Naive thymus-derived CD4-positive, alpha-beta T cell (primary cell): ENCODE measurements at regions not wholly inside any gene's neighbourhood (a gene's known extent, or its start where the extent isn't known, plus 50 kb on each side); places are given as distances from the start of the nearest gene placed in this dataset.

Experiments
- ATAC-seq: fragments of 150-1000 bp; cut with Tn5 transposase; 2 replicates; pipeline ENCODE4 v1.10.0; 2021; ENCODE audit warnings: mild to moderate bottlenecking, moderate library complexity
- CTCF ChIA-PET: fragments of 350-600 bp; sonication (Branson Sonifier 250); formaldehyde crosslinking; loops from one replicate; lab custom pipeline; 2021; ENCODE audit warnings: antibody characterized with exemption; lab: Charles Lee
- POLR2A ChIA-PET: fragments of 350-600 bp; sonication (Branson Sonifier 250); formaldehyde crosslinking; loops from one replicate; lab custom pipeline; 2021; ENCODE audit warnings: antibody characterized with exemption, inconsistent platforms; lab: Charles Lee
- DNase-seq, 9 donors: peaks; one replicate each; pipeline versions ENCODE4 v3.0.0 to v3.0.0-alpha.2; 2020 to 2022; ENCODE audit warnings: mixed read lengths in 1 of 9
- H3K27ac ChIP-seq: one replicate; pipeline ENCODE4 v1.7.0; 2013; ENCODE audit warnings: mild to moderate bottlenecking, low read depth, low read length, moderate library complexity
- H3K27me3 ChIP-seq, 2 donors: one replicate each; pipeline ENCODE4 v1.7.0; 2013; ENCODE audit warnings: low read length in 2 of 2, mild to moderate bottlenecking in 2 of 2, moderate library complexity in 2 of 2; ENCODE audit not compliant: control insufficient read depth in 2 of 2, insufficient read depth in 2 of 2
- H3K36me3 ChIP-seq, 3 experiments: 1 replicate in 2 of 3; 2 replicates in 1 of 3; pipeline ENCODE4 v1.7.0; 2013; ENCODE audit warnings: low read length in 3 of 3, mild to moderate bottlenecking in 3 of 3, moderate library complexity in 1 of 3; ENCODE audit not compliant: insufficient read depth in 3 of 3, control insufficient read depth in 2 of 3
- H3K4me1 ChIP-seq, 2 donors: one replicate each; pipeline ENCODE4 v1.7.0; 2013; ENCODE audit warnings: low read length in 2 of 2, mild to moderate bottlenecking in 2 of 2, moderate library complexity in 1 of 2; ENCODE audit not compliant: control insufficient read depth in 2 of 2, insufficient read depth in 2 of 2
- H3K4me3 ChIP-seq: 2 replicates; pipeline ENCODE4 v1.7.0; 2013; ENCODE audit warnings: mild to moderate bottlenecking, low read length
- H3K9me3 ChIP-seq, 3 experiments: 1 replicate in 2 of 3; 2 replicates in 1 of 3; pipeline ENCODE4 v1.7.0; 2013; ENCODE audit warnings: low read length in 3 of 3; ENCODE audit not compliant: control insufficient read depth in 2 of 3
- H3K27ac Mint-ChIP-seq, 9 donors: one replicate each; pipeline ENCODE4 v1.8.0; 2020 to 2022; ENCODE audit warnings: mixed read lengths in 9 of 9, mild to moderate bottlenecking in 8 of 9, moderate library complexity in 5 of 9, inconsistent platforms in 2 of 9
- H3K27me3 Mint-ChIP-seq, 5 donors: one replicate each; pipeline ENCODE4 v1.8.0; 2021 to 2022; ENCODE audit warnings: mixed read lengths in 5 of 5, mild to moderate bottlenecking in 1 of 5
- H3K36me3 Mint-ChIP-seq, 5 donors: one replicate each; pipeline ENCODE4 v1.8.0; 2020 to 2022; ENCODE audit warnings: mixed read lengths in 5 of 5, mild to moderate bottlenecking in 3 of 5, inconsistent platforms in 1 of 5
- H3K4me1 Mint-ChIP-seq, 7 donors: one replicate each; pipeline ENCODE4 v1.8.0; 2020 to 2022; ENCODE audit warnings: mixed read lengths in 7 of 7, mild to moderate bottlenecking in 3 of 7, inconsistent platforms in 1 of 7
- H3K4me3 Mint-ChIP-seq, 10 donors: one replicate each; pipeline ENCODE4 v1.8.0; 2020 to 2022; ENCODE audit warnings: mild to moderate bottlenecking in 10 of 10, mixed read lengths in 10 of 10, moderate library complexity in 6 of 10, inconsistent platforms in 2 of 10
- H3K9me3 Mint-ChIP-seq, 11 donors: one replicate each; pipeline ENCODE4 v1.8.0; 2020 to 2022; ENCODE audit warnings: mixed read lengths in 11 of 11, mild to moderate bottlenecking in 4 of 11, inconsistent platforms in 1 of 11, moderate library complexity in 1 of 11
- intact Hi-C, 2 donors: fragments of 100-400 bp; cut with micrococcal nuclease; formaldehyde crosslinking; loops; one replicate each; pipeline ENCODE4 v1.15.1; 2023

GRCh38 chr12:13471471-13471870 is 274.9 kb downstream of the EMP1 start:
- Mint-ChIP-seq H3K4me3 (no peak overlapping the region), H3K36me3 (peaks cover 0 to 3% (median 0%) of the 10 kb centered on the region in 5 donors), H3K9me3 (peaks cover 0 to 4% (median 0%) of the 10 kb centered on the region in 11 donors), H3K27ac (no peak overlapping the region), H3K27me3 (peaks cover 12 to 42% (median 28%) of the 10 kb centered on the region in 5 donors), H3K4me1 (no peaks in the 10 kb centered on the region)
- DNase-seq, result no peak
- no peak overlapping the region for H3K4me3 ChIP-seq
- intact Hi-C loops, result no loop called here
- CTCF ChIA-PET, result no interaction called here
- no peak for ATAC-seq
- POLR2A ChIA-PET, result no interaction called here
- no peak overlapping the region for H3K27ac ChIP-seq
- H3K9me3 ChIP-seq, result no peaks in the 10 kb centered on the region
- no peaks in the 10 kb centered on the region for H3K36me3 ChIP-seq
- H3K4me1 ChIP-seq, result no peaks in the 10 kb centered on the region
- no peaks in the 10 kb centered on the region for H3K27me3 ChIP-seq

GRCh38 chr12:13465635-13466034 is 269.1 kb downstream of the EMP1 start:
- no peak for ATAC-seq
- CTCF ChIA-PET, result no interaction called here

GRCh38 chr12:13463189-13463588 is 266.7 kb downstream of the EMP1 start:
- DNase-seq (no peak), ATAC-seq (no peak)
- H3K9me3 Mint-ChIP-seq, result peaks cover 0 to 4% (median 0%) of the 10 kb centered on the region in 11 donors
- no peaks in the 10 kb centered on the region for H3K9me3 ChIP-seq
- no peaks in the 10 kb centered on the region for H3K36me3 ChIP-seq
- POLR2A ChIA-PET, result no interaction called here
- intact Hi-C loops, result no loop called here
- H3K27ac ChIP-seq, result no peak overlapping the region
- no peak overlapping the region for H3K27ac Mint-ChIP-seq
- H3K36me3 Mint-ChIP-seq, result peaks cover 0 to 3% (median 0%) of the 10 kb centered on the region in 5 donors
- H3K4me1 ChIP-seq, result no peaks in the 10 kb centered on the region
- H3K27me3 ChIP-seq, result no peaks in the 10 kb centered on the region
- no peak overlapping the region for H3K4me3 ChIP-seq
- H3K4me3 Mint-ChIP-seq, result no peak overlapping the region
- no peaks in the 10 kb centered on the region for H3K4me1 Mint-ChIP-seq
- peaks cover 15 to 24% (median 17%) of the 10 kb centered on the region in 5 donors for H3K27me3 Mint-ChIP-seq
- CTCF ChIA-PET, result no interaction called here

More at GRCh38 chr12:13465635-13466034, 269.1 kb downstream of the EMP1 start:
- Histone ChIP-seq H3K27ac (no peak overlapping the region), H3K27me3 (no peaks in the 10 kb centered on the region), H3K4me3 (no peak overlapping the region), H3K4me1 (no peaks in the 10 kb centered on the region), H3K36me3 (no peaks in the 10 kb centered on the region), H3K9me3 (no peaks in the 10 kb centered on the region)
- Mint-ChIP-seq H3K9me3 (peaks cover 0 to 4% (median 0%) of the 10 kb centered on the region in 11 donors), H3K27ac (no peak overlapping the region), H3K36me3 (peaks cover 0 to 3% (median 0%) of the 10 kb centered on the region in 5 donors), H3K27me3 (peaks cover 9 to 23% (median 15%) of the 10 kb centered on the region in 5 donors), H3K4me1 (no peaks in the 10 kb centered on the region), H3K4me3 (no peak overlapping the region)
- no peak for DNase-seq
- POLR2A ChIA-PET, result no interaction called here
- intact Hi-C loops, result no loop called here

- Mint-ChIP-seq H3K4me1 (no peaks in the 10 kb centered on the region), H3K9me3 (no peaks in the 10 kb centered on the region), H3K27ac (no peak overlapping the region), H3K27me3 (peaks cover 9 to 23% (median 18%) of the 10 kb centered on the region in 5 donors), H3K4me3 (no peak overlapping the region), H3K36me3 (no peaks in the 10 kb centered on the region)
- intact Hi-C loops, result no loop called here
- ChIA-PET POLR2A (no interaction called here), CTCF (no interaction called here)
- Histone ChIP-seq H3K36me3 (no peaks in the 10 kb centered on the region), H3K27me3 (no peaks in the 10 kb centered on the region), H3K9me3 (no peaks in the 10 kb centered on the region), H3K4me1 (no peaks in the 10 kb centered on the region), H3K27ac (no peak overlapping the region), H3K4me3 (no peak overlapping the region)
- no peak for ATAC-seq
- no peak for DNase-seq
These were observed 265.9 kb downstream of the EMP1 start for GRCh38 chr12:13462450-13462849.

GRCh38 chr12:13455778-13456144 is 259.2 kb downstream of the EMP1 start:
- H3K36me3 Mint-ChIP-seq, result peaks cover 0 to 2% (median 0%) of the 10 kb centered on the region in 5 donors
- Histone ChIP-seq H3K27me3 (no peaks in the 10 kb centered on the region), H3K36me3 (no peaks in the 10 kb centered on the region), H3K9me3 (no peaks in the 10 kb centered on the region), H3K4me3 (no peak overlapping the region), H3K27ac (no peak overlapping the region), H3K4me1 (no peaks in the 10 kb centered on the region)
- DNase-seq, result no peak
- peaks cover 2 to 39% (median 19%) of the 10 kb centered on the region in 5 donors for H3K27me3 Mint-ChIP-seq
- no peak overlapping the region for H3K27ac Mint-ChIP-seq
- H3K4me1 Mint-ChIP-seq, result no peaks in the 10 kb centered on the region
- peaks cover 0 to 12% (median 0%) of the 10 kb centered on the region in 11 donors for H3K9me3 Mint-ChIP-seq
- no peak overlapping the region for H3K4me3 Mint-ChIP-seq
- ChIA-PET POLR2A (no interaction called here), CTCF (no interaction called here)
- intact Hi-C loops, result no loop called here
- ATAC-seq, result no peak

- peaks cover 2 to 42% (median 19%) of the 10 kb centered on the region in 5 donors for H3K27me3 Mint-ChIP-seq
- H3K36me3 Mint-ChIP-seq, result peaks cover 0 to 3% (median 0%) of the 10 kb centered on the region in 5 donors
- no peak overlapping the region for H3K4me3 Mint-ChIP-seq
- H3K27ac Mint-ChIP-seq, result no peak overlapping the region
- H3K36me3 ChIP-seq, result no peaks in the 10 kb centered on the region
- no peak for DNase-seq
- H3K27ac ChIP-seq, result no peak overlapping the region
- no peak for ATAC-seq
- intact Hi-C loops, result no loop called here
- peaks cover 0 to 12% (median 0%) of the 10 kb centered on the region in 11 donors for H3K9me3 Mint-ChIP-seq
- ChIA-PET POLR2A (no interaction called here), CTCF (no interaction called here)
- H3K9me3 ChIP-seq, result no peaks in the 10 kb centered on the region
- H3K4me1 ChIP-seq, result no peaks in the 10 kb centered on the region
- H3K4me3 ChIP-seq, result no peak overlapping the region
- no peaks in the 10 kb centered on the region for H3K27me3 ChIP-seq
- H3K4me1 Mint-ChIP-seq, result no peaks in the 10 kb centered on the region
These were observed 258.7 kb downstream of the EMP1 start for GRCh38 chr12:13454991-13455777.
